ENCODE measurements at regions not wholly inside any gene's neighbourhood (a gene's known extent, or its start where the extent isn't known, plus 50 kb on each side); places are given as distances from the start of the nearest gene placed in this dataset.

DNA sequence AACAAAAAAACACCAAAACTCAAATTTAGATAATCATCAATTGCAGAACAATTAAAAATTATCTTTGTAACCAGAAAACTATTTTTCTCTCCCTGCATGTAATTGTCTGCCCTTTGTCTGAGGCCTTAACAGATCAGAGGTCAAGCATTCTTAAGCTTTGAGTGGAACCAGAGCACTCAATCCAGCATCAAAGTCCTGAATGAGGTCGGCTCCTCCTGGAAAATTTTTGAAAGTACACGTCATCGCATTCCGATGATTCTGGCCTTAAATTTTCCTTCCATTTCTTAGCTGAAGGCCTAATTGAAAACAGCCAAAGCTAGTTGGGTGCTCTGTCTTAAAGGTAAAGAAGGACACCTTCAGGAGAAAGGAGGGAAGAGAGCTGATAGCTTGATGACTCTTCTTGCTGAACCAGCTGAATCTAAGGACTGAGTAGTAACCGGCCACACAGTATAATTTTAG, 510.2 kb upstream of the SULF2 start:
- Histone ChIP-seq H3K36me3 (ENCODE audit: control insufficient read depth, insufficient read depth, low read length) (no peaks in the 10 kb centered on the region), H3K4me3 (ENCODE audit: low read depth, low read length) (no peak overlapping the region), H3K27me3 (ENCODE audit: control insufficient read depth, insufficient read depth, low read length) (no peaks in the 10 kb centered on the region)
- DNase-seq (ENCODE audit: low read depth), result peak; percentile 91
- TF ChIP-seq, protein P1, sequence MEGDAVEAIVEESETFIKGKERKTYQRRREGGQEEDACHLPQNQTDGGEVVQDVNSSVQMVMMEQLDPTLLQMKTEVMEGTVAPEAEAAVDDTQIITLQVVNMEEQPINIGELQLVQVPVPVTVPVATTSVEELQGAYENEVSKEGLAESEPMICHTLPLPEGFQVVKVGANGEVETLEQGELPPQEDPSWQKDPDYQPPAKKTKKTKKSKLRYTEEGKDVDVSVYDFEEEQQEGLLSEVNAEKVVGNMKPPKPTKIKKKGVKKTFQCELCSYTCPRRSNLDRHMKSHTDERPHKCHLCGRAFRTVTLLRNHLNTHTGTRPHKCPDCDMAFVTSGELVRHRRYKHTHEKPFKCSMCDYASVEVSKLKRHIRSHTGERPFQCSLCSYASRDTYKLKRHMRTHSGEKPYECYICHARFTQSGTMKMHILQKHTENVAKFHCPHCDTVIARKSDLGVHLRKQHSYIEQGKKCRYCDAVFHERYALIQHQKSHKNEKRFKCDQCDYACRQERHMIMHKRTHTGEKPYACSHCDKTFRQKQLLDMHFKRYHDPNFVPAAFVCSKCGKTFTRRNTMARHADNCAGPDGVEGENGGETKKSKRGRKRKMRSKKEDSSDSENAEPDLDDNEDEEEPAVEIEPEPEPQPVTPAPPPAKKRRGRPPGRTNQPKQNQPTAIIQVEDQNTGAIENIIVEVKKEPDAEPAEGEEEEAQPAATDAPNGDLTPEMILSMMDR (IDR thresholded peaks at IDR 0.05; ENCODE audit: insufficient read depth, low read length, poor library complexity, severe bottlenecking), result peak; percentile 48

DNA sequence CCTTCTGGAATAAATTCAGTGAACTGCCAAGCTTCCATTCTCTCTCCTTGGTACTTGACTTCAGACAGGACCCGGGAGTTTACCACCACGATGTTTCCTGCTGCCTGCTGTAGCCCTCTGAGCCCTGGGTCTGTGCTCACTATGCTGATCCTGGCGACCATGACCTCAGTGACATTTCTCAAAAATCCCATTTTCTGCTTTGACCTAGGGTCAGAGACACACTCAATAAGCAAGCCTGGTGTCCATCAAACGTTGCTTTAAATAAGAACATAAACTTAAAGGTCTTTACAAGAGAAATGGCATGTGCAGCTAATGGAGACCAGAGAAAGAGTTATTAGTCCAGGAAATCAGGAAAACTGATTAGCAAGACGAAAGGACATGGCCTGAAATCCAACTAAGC, 509.7 kb upstream of the SULF2 start:
- Histone ChIP-seq H3K36me3 (ENCODE audit: control insufficient read depth, insufficient read depth, low read length) (no peaks in the 10 kb centered on the region), H3K27me3 (ENCODE audit: control insufficient read depth, insufficient read depth, low read length) (no peaks in the 10 kb centered on the region)
- TF ChIP-seq, protein P1 (IDR thresholded peaks at IDR 0.05; ENCODE audit: insufficient read depth, low read length, poor library complexity, severe bottlenecking), result no peak

DNA sequence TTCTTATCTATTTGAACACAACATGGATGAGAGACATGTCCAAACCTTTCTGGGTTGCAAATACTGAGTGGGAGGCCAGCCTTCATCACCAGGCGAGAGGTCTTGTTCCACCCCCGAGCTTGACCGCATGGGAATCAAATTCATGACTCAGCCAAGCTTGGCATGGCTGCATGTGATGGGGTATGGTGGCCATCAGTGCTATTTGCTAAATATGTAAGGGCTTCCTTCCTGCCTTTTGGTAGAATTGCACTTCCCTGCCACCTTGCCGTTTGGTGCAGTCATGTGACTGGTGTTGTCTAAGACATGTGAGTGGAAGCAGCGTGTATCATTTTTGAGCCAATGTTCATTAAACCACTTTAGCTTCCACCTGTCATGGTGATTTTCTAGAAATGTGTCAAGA, 508.9 kb upstream of the SULF2 start:
- DNase-seq (ENCODE audit: low read depth), result no peak
- H3K27me3 ChIP-seq (ENCODE audit: control insufficient read depth, insufficient read depth, low read length), result no peaks in the 10 kb centered on the region
- no peak overlapping the region for H3K4me3 ChIP-seq (ENCODE audit: low read depth, low read length)
- TF ChIP-seq, protein P1 (IDR thresholded peaks at IDR 0.05; ENCODE audit: insufficient read depth, low read length, poor library complexity, severe bottlenecking), result no peak
- H3K36me3 ChIP-seq (ENCODE audit: control insufficient read depth, insufficient read depth, low read length), result no peaks in the 10 kb centered on the region

More for the DNA sequence above, 509.7 kb upstream of the SULF2 start:
- DNase-seq (ENCODE audit: low read depth), result no peak
- no peak overlapping the region for H3K4me3 ChIP-seq (ENCODE audit: low read depth, low read length)

DNA sequence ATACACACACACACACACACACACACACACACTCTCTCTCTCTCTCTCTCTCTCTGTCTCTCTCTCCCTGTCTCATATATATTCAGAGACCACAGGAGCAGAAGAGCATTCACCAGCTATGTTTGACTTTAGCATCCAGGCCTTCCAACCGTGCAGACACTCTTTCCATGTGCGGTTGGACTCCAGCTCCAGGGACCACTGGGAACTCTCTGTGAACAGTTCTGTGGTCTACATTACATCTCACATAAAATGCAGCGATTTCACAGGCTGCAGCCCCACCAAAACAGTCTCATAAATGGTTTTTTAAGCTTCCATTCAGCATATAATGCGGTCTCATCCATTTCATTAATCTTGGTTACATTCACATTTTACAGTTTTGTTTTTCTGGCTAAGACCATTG, 508.4 kb upstream of the SULF2 start:
- TF ChIP-seq, protein P1 (IDR thresholded peaks at IDR 0.05; ENCODE audit: insufficient read depth, low read length, poor library complexity, severe bottlenecking), result no peak
- Histone ChIP-seq H3K27me3 (ENCODE audit: control insufficient read depth, insufficient read depth, low read length) (no peaks in the 10 kb centered on the region), H3K36me3 (ENCODE audit: control insufficient read depth, insufficient read depth, low read length) (no peaks in the 10 kb centered on the region), H3K4me3 (ENCODE audit: low read depth, low read length) (no peak overlapping the region)
- no peak for DNase-seq (ENCODE audit: low read depth)

DNA sequence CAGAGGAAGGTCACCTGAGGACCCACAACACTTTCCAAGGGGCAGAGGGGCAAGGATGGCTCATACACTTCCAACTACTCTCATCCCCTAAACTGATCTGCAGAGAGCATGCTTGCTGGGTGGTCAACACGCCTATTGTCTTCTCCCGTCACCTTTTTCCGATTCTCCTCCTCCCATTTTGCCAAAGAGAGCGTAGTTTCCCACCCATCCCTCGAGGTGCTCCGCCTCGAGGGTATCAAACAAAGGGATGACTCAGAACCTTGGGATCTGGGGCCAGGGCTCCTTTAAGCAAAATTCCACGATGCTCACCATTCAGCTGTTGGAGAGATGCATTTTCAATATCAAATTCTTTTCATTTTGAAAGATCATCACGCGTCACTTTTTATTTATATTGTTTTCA, 507.5 kb upstream of the SULF2 start:
- TF ChIP-seq, protein P1 (IDR thresholded peaks at IDR 0.05; ENCODE audit: insufficient read depth, low read length, poor library complexity, severe bottlenecking), result no peak
- H3K36me3 ChIP-seq (ENCODE audit: control insufficient read depth, insufficient read depth, low read length), result no peaks in the 10 kb centered on the region
- no peak for DNase-seq (ENCODE audit: low read depth)
- no peak overlapping the region for H3K4me3 ChIP-seq (ENCODE audit: low read depth, low read length)
- H3K27me3 ChIP-seq (ENCODE audit: control insufficient read depth, insufficient read depth, low read length), result no peaks in the 10 kb centered on the region

DNA sequence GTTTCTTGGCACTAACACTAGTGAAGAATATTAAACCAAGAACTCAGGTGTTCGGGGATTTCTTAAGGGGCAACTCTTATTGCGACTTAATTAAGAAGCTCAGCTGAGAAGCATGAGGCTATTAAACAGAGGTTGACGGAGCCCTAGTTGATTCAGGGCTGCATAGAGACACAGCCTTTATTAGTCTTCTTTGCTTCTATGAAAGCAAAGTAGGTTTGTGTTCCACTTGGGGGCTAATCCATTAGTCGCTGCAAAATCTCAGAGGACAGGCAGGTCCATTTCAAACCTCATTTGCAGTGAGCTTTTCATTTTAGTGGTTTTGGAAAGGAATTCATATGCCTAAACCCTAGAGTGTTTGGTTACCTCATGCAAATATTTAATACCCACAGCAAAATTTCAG, 506.6 kb upstream of the SULF2 start:
- Histone ChIP-seq H3K4me3 (ENCODE audit: low read depth, low read length) (no peak overlapping the region), H3K36me3 (ENCODE audit: control insufficient read depth, insufficient read depth, low read length) (no peaks in the 10 kb centered on the region), H3K27me3 (ENCODE audit: control insufficient read depth, insufficient read depth, low read length) (no peaks in the 10 kb centered on the region)
- TF ChIP-seq, protein P1 (IDR thresholded peaks at IDR 0.05; ENCODE audit: insufficient read depth, low read length, poor library complexity, severe bottlenecking), result no peak
- DNase-seq (ENCODE audit: low read depth), result no peak
